OCI-LY1 (cell line): ENCODE measurements at regions not wholly inside any gene's neighbourhood (a gene's known extent, or its start where the extent isn't known, plus 50 kb on each side); places are given as distances from the start of the nearest gene placed in this dataset.

ENCODE experiments used
- EZH2 ChIP-seq: fragments of 200-600 bp; sonication (generic), shearing (Covaris generic); IDR thresholded peaks from 2 replicates; pipeline ENCODE4 v1.8.0; 2017; ENCODE audit warnings: borderline replicate concordance, mixed run types, mild to moderate bottlenecking, antibody characterized with exemption, low read length, moderate library complexity, mixed read lengths
- TF ChIP-seq, protein P1 (sequence below): fragments of 200-600 bp; sonication (generic), shearing (Covaris generic); IDR thresholded peaks from 2 replicates; pipeline ENCODE4 v1.5.1; 2017; ENCODE audit warnings: mild to moderate bottlenecking, antibody characterized with exemption, low read length, moderate library complexity, mixed read lengths

DNA sequence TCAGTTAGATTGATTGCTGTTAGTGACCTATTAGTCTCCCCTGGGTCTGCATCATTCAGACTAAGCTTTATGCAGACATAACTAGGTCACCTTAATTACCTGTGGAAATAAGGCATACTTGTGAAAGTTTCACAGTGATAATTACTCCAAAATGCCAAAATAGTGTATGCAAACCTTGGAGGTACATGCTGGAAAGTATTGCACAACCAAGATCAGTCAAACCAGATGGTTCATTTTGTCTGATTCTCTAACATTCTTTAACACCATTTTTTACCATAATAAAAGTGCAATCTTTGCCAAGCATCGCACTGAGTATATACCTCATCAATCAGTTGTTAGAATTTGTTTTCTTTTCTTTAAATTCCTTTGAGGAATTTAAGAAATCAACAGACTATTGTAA lies 186.3 kb upstream of the TMEFF2 start:
- TF ChIP-seq, protein P1, sequence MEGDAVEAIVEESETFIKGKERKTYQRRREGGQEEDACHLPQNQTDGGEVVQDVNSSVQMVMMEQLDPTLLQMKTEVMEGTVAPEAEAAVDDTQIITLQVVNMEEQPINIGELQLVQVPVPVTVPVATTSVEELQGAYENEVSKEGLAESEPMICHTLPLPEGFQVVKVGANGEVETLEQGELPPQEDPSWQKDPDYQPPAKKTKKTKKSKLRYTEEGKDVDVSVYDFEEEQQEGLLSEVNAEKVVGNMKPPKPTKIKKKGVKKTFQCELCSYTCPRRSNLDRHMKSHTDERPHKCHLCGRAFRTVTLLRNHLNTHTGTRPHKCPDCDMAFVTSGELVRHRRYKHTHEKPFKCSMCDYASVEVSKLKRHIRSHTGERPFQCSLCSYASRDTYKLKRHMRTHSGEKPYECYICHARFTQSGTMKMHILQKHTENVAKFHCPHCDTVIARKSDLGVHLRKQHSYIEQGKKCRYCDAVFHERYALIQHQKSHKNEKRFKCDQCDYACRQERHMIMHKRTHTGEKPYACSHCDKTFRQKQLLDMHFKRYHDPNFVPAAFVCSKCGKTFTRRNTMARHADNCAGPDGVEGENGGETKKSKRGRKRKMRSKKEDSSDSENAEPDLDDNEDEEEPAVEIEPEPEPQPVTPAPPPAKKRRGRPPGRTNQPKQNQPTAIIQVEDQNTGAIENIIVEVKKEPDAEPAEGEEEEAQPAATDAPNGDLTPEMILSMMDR: no peak
- no peak for TF ChIP-seq EZH2
